Transverse colon (tissue), 4 donors: ENCODE measurements at regions not wholly inside any gene's neighbourhood (a gene's known extent, or its start where the extent isn't known, plus 50 kb on each side); places are given as distances from the start of the nearest gene placed in this dataset.

Experiments used
- DNase-seq: peaks from one replicate; pipeline ENCODE4 v3.0.0-alpha.2; 2019
- H3K27ac ChIP-seq, 4 donors: fragments of 200-600 bp; sonication (generic); 2 replicates each; pipeline ENCODE4 v1.5.1; 2016 to 2018; ENCODE audit warnings: inconsistent platforms in 4 of 4
- H3K27me3 ChIP-seq: fragments of 200-600 bp; sonication (generic); 2 replicates; pipeline ENCODE4 v1.5.1; 2017; ENCODE audit warnings: inconsistent platforms
- H3K36me3 ChIP-seq, 4 donors: fragments of 200-600 bp; sonication (generic); 2 replicates each; pipeline ENCODE4 v1.5.1; 2017 to 2019; ENCODE audit warnings: inconsistent platforms in 4 of 4
- H3K4me1 ChIP-seq, 4 donors: fragments of 200-600 bp; sonication (generic); 2 replicates each; pipeline ENCODE4 v1.5.1; 2017 to 2020; ENCODE audit warnings: inconsistent platforms in 4 of 4
- H3K4me3 ChIP-seq, 4 donors: fragments of 200-600 bp; sonication (generic); 1 replicate in 1 of 4; 2 replicates in 3 of 4; pipeline versions ENCODE4 v1.5.1 to v1.6.1; 2017 to 2019; ENCODE audit warnings: inconsistent platforms in 4 of 4
- H3K9me3 ChIP-seq, 2 donors: fragments of 200-600 bp; sonication (generic); 2 replicates each; pipeline ENCODE4 v1.5.1; 2017 to 2019; ENCODE audit warnings: inconsistent platforms in 2 of 2
- EP300 ChIP-seq: sonication (generic); formaldehyde crosslinking; IDR thresholded peaks from one replicate; pipeline ENCODE4 v1.6.1; 2017; ENCODE audit warnings: antibody characterized with exemption, low read depth
- POLR2A ChIP-seq: fragments of 450-650 bp; IDR thresholded peaks from one replicate; pipeline ENCODE4 v1.6.1; 2016; ENCODE audit warnings: antibody characterized with exemption, mild to moderate bottlenecking, moderate library complexity
- POLR2AphosphoS5 ChIP-seq, 3 donors: sonication (generic); formaldehyde crosslinking; IDR thresholded peaks; one replicate each; pipeline ENCODE4 v1.6.1; 2016; ENCODE audit warnings: antibody characterized with exemption in 3 of 3
- WGBS, 2 donors: methylation state at CpG; one replicate each; pipeline ENCODE4 v1.1.5; 2018; ENCODE audit warnings: low coverage in 1 of 2; 5-methylcytosine and 5-hydroxymethylcytosine counted together
- in situ Hi-C, 4 donors: fragments of 200-750 bp; cut with MboI; loops; one replicate each; pipeline versions ENCODE4 v1.15.0 to v1.15.1; 2017; ENCODE audit warnings: low sequenced_read_pairs in 3 of 4, low pct_ligation_motif_present in 1 of 4, low pct_unique_long_range_greater_than_20kb in 1 of 4
- intact Hi-C: fragments of 100-400 bp; cut with DNase I; formaldehyde crosslinking; loops from one replicate; pipeline ENCODE4 v1.15.1; 2023; ENCODE audit warnings: low total_unique reads
- TF ChIP-seq, protein P1 (sequence below), 5 experiments: fragments of 200-600 bp in 3 of 5; fragments of 450-650 bp in 2 of 5; sonication (generic) in 3 of 5; IDR thresholded peaks; 1 replicate in 2 of 5; 2 replicates in 3 of 5; pipeline ENCODE4 v1.5.1; 2016 to 2017; ENCODE audit warnings: antibody characterized with exemption in 5 of 5, inconsistent platforms in 3 of 5, mild to moderate bottlenecking in 2 of 5, moderate library complexity in 1 of 5

DNA sequence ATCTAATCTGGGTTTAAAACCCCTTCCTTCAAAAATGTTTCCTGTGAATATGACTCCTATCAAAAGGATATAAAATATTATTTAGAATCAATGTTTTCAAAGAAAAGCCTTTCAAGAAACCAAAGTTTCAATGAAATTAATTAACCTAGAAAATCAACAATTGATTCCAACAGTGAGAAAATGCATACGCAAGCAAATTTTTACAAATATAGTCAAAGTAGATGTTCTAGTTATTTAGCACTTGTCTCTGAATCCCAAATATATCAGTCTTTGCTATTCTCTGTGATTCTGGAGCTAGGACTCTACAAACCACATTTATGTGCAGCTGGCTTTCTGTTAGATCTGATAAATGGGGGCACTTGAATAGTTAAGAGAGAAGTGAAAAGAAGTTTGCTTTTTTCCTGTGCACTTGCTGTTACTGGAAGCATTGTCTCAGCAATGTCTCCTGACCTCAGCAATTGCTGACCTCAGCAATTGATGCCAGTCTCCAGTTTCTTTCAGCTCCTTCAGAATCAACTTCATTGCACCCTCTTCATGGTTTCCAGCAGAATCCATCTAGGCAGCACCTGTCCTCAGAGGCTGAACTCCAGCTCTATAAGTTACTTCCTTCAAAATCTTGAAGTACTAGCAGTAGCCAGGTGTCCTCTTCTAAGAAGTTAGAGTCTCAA is 879.9 kb upstream of the LRRN3 start:
- in situ Hi-C loops: no loop called here
- TF ChIP-seq EP300: no peak
- no peak for TF ChIP-seq POLR2AphosphoS5 (IDR thresholded peaks at IDR 0.05)
- TF ChIP-seq, protein P1, sequence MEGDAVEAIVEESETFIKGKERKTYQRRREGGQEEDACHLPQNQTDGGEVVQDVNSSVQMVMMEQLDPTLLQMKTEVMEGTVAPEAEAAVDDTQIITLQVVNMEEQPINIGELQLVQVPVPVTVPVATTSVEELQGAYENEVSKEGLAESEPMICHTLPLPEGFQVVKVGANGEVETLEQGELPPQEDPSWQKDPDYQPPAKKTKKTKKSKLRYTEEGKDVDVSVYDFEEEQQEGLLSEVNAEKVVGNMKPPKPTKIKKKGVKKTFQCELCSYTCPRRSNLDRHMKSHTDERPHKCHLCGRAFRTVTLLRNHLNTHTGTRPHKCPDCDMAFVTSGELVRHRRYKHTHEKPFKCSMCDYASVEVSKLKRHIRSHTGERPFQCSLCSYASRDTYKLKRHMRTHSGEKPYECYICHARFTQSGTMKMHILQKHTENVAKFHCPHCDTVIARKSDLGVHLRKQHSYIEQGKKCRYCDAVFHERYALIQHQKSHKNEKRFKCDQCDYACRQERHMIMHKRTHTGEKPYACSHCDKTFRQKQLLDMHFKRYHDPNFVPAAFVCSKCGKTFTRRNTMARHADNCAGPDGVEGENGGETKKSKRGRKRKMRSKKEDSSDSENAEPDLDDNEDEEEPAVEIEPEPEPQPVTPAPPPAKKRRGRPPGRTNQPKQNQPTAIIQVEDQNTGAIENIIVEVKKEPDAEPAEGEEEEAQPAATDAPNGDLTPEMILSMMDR (IDR thresholded peaks at IDR 0.05): no peak
- no peak for TF ChIP-seq POLR2A
- Histone ChIP-seq H3K27ac (no peak overlapping the region), H3K36me3 (no peaks in the 10 kb centered on the region), H3K9me3 (no peaks in the 10 kb centered on the region), H3K4me3 (no peak overlapping the region), H3K27me3 (no peaks in the 10 kb centered on the region), H3K4me1 (no peaks in the 10 kb centered on the region)
- no peak for DNase-seq
- 94 to 100% methylated on average over 1 of the region's 1 CpG for WGBS, 2 donors
- intact Hi-C loops: no loop called here

DNA sequence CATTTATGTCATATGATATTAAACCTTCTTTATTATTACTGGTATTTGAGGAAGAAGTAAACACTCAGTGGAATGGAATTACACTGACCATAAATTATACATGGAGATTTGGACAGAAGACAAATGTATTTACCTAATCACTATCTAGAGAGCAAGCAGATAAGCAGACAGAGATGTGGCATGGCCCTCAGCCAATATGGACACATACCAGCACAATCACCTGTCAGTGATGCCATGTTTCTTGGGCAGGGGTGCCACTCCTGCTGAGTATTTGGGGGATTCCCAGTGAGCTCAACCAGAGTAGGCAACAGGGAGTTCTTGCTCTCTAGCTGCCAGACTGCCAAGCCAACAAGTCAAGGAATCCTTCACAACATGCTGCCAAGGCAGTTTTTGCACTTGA is 866.3 kb upstream of the LRRN3 start:
- H3K36me3 ChIP-seq: no peaks in the 10 kb centered on the region
- no peak for TF ChIP-seq POLR2AphosphoS5 (IDR thresholded peaks at IDR 0.05)
- TF ChIP-seq, protein P1 (IDR thresholded peaks at IDR 0.05): no peak
- no peak for TF ChIP-seq EP300
- no peak for TF ChIP-seq POLR2A
- no peaks in the 10 kb centered on the region for H3K27me3 ChIP-seq
- H3K4me3 ChIP-seq: no peak overlapping the region
- intact Hi-C loops: no loop called here
- no peak for DNase-seq
- H3K4me1 ChIP-seq: no peaks in the 10 kb centered on the region
- in situ Hi-C loops: no loop called here
- H3K9me3 ChIP-seq: no peaks in the 10 kb centered on the region
- H3K27ac ChIP-seq: no peak overlapping the region

DNA sequence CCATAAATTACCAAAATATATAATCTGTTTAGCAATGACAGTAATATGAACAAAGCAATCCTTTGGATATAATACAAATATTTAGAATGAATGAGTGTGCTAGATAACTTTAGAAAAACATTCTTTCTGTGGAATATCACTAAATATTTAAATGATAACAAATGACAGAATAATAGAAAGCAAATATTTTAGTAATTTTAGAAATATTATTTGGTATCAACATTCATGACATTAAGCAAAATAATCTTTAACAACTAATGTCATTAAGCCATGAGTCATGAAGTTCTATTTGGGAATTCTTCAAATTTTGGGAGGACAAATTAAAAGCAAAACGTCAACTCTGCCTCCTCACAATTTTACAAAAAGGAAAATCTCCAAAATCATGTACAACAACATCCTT is 844.8 kb upstream of the LRRN3 start:
- intact Hi-C loops: no loop called here
- 29 to 67% methylated on average over 1 of the region's 1 CpG for WGBS, 2 donors
- no peak for DNase-seq
- no peaks in the 10 kb centered on the region for H3K27me3 ChIP-seq
- no peak overlapping the region for H3K4me3 ChIP-seq
- no peaks in the 10 kb centered on the region for H3K36me3 ChIP-seq
- TF ChIP-seq POLR2AphosphoS5 (IDR thresholded peaks at IDR 0.05): no peak
- TF ChIP-seq, protein P1 (IDR thresholded peaks at IDR 0.05): no peak
- no peaks in the 10 kb centered on the region for H3K4me1 ChIP-seq
- H3K9me3 ChIP-seq: no peaks in the 10 kb centered on the region
- in situ Hi-C loops: no loop called here
- H3K27ac ChIP-seq: no peak overlapping the region

DNA sequence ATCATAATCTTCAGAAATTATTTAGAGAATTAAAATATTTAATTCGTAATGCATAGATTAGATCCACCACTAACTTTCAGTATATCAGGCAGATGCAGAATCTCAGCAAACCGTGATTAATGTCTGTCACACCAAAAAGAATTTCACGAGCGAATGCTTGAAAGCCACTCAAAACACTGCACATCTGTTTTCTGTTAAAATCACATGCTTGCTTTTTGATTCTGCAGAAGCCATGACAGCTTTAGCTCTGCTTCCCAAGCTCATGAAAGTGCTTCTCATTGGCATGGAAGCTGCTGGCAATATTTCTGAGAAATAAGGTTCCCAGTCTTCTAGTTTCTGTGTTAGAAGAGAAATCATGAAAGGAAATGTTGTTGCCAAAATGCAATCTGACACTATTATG is 837.8 kb upstream of the LRRN3 start:
- Histone ChIP-seq H3K4me3 (no peak overlapping the region), H3K4me1 (no peaks in the 10 kb centered on the region), H3K9me3 (no peaks in the 10 kb centered on the region), H3K27ac (no peak overlapping the region), H3K36me3 (no peaks in the 10 kb centered on the region), H3K27me3 (no peaks in the 10 kb centered on the region)
- in situ Hi-C loops: no loop called here
- TF ChIP-seq POLR2AphosphoS5 (IDR thresholded peaks at IDR 0.05) (no peak), POLR2A (no peak)
- TF ChIP-seq, protein P1 (IDR thresholded peaks at IDR 0.05): no peak
- intact Hi-C loops: no loop called here
- no peak for DNase-seq
- WGBS, 2 donors: 49 to 64% methylated on average over 4 of the region's 4 CpGs
